Anterior cingulate cortex (tissue), 58 donors: ENCODE measurements at regions not wholly inside any gene's neighbourhood (a gene's known extent, or its start where the extent isn't known, plus 50 kb on each side); places are given as distances from the start of the nearest gene placed in this dataset.
"Not testable (repeated sequence)": the region's sequence is repeated elsewhere in the genome, so short reads cannot be mapped to it uniquely, and the experiment has no call there.

Experiments
- DNase-seq, 58 donors: peaks; one replicate each; lab custom pipeline; 2025; lab: John Stamatoyannopoulos, UW

DNA sequence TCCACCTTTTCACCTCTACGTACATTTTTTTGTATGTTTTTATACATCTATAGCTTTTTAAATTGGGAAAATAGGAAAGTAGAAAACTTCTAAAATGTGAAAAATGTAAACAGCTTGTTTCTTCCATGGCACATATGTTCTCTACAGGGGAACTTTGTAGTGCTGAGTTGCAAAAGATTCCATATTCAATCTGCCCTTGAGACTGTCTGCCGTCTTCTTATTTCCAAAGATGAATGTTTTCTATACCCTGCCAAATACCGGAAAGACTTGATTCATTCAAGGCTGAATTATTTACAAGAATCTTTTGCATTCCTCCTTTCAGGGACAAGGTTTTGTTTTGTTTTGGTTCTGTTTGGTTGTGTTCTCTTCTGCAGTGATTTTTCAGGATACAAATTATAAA lies 1334.5 kb upstream of the ADGRL4 start:
- DNase-seq = no peak

DNA sequence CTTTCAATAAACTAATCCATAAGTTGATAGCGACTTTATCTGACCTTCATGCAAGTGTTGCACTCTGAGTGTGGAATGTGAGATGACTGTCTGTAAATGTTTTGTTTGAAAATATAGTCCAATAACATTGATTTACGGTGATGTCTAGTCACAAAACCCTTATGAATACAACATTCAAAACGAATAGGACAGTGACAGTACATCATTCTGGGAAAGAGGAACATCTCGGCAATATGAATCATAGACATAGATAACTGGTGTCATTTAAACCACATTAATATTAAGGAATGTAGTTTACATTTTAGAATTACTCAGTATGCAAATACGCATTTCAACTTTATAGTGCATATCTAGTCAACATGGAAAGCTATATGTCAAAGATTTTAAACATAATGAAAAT lies 1311.6 kb upstream of the ADGRL4 start:
- no peak for DNase-seq

DNA sequence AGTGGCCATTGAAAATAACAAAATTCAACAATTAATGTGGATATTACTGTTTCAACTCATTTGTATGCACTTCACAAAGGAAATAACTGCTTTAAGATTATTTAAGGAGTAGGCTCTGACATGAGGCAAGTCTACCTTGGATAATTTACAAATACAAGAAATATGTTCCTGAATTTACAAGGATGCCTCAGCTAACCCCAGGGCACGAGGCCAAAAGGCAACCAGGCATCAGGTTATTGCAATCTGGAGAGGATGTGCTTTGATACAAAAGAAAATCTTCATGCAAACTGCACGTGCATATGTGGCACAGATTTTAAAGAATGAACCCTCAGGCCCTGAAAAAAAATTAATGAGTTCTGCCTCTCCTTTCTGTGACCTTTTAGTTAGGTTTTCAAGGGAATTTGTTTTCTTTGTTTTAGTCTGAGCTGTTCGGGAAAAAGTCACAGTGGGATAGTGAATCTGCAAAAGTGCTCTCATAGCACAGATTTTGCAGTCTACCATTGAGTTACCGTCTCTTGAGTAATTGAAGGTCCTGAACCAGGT lies 1304.2 kb upstream of the ADGRL4 start:
- no peak for DNase-seq

DNA sequence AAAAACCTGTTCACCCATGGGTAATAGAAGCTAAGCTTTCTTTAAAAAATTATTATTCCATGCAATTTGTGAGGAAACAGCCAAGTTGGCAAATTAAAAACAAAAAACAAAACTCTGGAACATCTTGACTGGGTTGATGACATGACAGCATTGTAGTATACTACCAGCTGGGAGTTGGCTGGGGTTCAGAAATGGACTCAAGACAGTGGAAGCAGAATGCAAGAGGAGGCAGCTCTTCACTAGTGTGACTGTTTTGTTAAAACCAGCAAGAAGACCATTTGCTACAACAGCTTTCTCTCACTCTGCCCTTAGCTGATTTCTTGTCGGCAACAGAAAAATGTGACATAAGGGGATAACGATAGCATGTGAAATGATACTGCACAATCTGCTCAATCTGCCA lies 1298.9 kb upstream of the ADGRL4 start:
- DNase-seq = no peak

DNA sequence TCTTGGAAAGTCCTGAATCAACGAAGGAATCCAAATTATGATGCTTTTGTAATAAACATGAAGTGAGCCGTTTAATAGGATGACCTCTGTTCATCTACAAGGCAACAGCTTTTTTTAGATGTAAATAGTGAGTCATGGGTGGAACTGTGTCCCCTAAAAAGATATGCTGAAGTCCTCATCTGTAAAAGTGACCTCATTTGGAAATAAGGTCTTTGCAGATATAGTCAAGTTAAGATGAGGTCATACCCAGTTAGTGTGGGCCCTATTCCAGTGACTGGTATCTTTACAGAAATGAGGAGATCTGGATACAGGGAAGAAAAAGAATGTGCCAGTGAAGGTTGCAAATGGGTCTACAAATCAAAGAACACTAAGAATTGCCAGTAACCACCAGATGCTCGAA lies 1287.3 kb upstream of the ADGRL4 start:
- DNase-seq = no peak

DNA sequence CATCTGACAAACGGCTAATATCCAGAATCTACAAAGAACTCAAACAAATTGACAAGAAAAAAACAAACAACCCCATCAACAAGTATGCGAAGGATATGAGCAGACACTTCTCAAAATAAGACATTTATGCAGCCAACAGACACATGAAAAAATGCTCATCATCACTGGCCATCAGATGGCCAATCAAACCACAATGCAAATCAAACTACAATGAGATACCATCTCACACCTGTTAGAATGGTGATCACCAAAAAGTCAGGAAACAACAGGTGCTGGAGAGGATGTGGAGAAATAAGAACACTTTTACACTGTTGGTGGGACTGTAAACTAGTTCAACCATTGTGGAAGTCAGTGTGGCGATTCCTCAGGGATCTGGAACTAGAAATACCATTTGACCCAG lies 1282.2 kb upstream of the ADGRL4 start:
- not testable (repeated sequence) for DNase-seq

DNA sequence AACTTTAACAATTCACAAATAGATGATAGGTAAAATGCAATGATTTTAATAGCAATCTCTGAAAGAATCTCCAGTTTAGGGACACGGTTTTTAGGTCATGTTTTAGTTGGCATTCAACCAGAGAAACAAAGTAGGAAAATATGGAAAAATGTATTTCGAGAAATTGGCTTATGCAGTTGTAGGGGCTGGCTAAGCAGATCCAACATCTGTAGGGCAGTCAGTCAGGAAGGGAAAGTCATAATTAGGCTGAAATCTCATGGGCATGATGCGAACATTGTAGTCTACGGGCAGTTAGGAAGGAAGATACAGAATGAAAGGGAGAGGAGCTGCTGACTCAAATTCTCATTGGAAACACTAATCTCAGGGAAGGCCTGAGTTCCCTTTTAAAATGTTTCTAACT lies 1276.0 kb upstream of the ADGRL4 start:
- DNase-seq = no peak

DNA sequence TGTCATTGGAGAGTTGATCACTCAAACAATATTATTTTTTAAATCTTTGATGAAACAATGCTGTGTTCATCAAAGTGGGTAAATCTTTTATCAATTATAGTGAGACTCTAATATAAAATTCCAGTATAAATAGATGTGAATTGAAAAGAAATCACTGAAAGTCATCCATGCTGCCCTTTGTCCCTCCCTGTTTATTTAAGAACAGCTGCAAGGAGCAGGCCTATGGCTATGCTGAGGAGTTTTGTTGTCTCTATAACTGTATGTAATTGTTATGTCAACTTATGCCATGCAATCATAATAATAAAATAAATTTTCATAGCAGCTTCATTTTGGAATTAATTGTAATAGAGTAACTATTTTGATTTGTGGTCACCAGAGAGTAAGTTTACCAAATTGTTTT lies 1272.4 kb upstream of the ADGRL4 start:
- no peak for DNase-seq

DNA sequence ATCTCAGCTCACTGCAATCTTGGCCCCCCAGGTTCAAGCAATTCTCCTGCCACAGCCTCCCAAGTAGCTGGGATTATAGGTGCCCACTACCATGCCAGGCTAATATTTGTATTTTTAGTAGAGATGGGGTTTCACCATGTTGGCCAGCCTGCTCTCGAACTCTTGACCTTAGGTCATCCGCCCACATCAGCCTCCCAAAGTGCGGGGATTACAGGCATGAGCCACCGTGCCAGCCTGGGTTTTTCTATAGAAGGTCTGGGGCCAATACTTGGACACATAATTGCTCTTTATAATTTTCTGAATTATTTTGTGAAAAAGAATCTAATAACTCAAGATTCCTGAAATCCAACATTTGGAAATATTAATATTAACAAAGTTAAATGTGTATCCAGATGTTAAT lies 1267.7 kb upstream of the ADGRL4 start:
- peak in 1 of 58 donors; percentile 0 for DNase-seq

DNA sequence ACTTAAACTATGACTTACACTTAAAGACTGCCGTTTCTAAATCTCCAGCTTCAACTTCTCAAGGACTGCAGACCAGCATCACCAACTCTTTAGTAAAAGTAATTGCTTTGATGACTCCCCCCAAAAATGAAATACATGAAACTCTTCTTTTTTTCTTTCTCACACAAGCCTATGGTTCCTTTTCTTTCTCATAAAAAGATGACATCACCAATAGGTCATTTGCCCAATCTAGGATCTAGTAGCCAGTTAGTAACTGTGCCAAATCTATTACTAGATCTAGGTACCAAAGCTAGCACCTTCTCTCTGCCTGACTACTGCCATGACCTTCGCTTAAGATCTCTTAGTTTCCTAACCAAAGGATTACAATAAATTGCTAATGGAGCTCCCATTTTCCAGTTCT lies 1266.0 kb upstream of the ADGRL4 start:
- no peak for DNase-seq

DNA sequence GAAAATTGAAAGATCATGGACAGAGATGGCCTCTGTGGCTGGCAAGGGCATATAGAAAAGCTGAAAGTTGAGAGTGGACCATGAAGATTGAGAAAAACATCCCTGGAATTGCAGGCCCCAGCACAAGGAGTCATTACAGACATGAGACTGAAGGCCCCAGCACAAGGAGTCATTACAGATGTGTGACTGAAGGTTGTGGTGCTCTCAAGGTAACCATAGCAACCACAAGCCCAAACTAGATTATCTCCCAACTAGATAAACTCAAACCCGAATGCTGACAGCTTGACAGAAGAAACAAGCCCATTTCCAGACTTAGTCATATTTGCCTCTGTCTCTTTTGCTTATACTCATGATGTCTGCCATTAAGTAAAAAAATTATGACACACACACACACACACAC lies 1252.1 kb upstream of the ADGRL4 start:
- DNase-seq = no peak

DNA sequence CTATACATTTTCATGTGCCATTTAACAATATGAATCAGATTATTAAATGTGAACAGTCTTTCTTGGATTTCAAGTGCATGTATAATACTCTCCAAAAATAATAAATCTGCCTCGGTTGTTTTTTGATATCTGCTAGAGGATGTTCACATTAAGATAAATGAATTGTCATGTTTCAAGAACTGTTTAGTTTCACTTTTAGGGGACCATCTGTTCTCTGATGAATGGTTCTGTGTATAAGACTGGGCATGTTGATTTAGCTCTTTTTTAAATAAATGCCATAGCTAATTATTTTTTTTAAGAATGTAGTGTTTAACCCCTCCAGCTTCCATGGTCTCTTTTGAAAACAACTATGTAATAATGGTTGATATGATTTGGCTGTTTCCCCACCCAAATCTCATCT lies 1245.1 kb upstream of the ADGRL4 start:
- no peak for DNase-seq

DNA sequence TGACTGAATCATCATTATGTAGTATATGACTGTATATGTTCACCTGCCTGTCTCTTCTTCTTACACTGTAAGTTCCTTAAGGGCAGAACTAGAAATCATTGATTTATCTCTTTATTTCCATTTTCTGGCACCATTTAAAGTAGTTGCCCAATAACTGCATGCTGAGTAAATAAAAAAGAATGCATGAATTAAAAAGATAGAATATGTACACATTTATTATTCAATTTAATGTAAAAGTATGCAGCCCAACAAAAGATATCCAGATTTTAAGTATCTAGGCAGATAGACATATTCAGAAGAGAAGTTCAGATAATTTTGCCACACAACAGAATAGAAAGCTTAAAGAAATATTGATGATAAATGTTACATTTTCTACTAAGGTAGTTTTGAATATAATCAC lies 1244.6 kb upstream of the ADGRL4 start:
- DNase-seq = no peak

DNA sequence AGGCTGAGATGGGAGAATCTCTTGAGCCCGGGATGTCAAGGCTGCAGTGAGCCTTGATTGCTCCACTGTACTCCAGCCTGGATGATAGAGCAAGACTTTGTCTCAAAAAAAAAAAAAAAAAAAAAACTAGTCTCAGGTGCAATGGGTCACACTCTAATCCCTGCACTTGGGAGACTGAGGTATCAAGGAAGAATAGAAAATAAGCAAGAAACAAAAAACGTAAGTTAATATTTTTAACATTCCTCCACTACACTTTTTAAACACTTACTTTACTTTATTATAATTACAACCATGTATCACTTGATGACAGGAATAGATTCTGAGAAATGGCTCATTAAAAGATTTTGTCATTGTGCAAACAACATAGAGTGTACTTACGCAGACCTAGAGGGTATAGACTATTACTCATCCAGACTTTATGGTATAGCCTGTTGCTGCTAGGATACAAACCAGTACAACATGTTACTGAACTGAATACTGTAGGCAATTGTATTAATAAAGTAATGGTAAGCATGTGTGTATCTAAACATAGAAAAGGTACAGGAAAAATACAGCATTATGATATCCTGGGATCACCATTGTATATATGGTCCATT lies 1244.1 kb upstream of the ADGRL4 start:
- DNase-seq = no peak

DNA sequence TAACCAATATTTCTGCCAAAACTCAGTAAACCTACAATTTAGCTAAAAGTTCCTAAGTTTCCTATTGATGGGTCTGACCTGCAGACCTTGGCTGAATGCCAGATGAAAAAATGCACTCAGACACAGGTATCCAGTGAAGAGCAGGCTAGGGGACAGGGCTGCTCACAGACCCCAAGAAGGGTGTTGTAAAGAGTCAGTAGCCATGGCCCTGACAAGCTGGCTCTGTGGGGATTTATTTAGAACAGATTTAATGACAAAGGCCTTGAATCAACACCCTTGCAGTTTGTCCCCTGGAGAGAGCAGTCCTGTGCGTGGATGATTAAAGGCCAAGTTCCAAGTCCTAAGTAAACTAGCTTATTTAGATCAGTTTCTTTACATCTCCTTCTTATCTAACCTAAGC lies 1243.2 kb upstream of the ADGRL4 start:
- DNase-seq = no peak

DNA sequence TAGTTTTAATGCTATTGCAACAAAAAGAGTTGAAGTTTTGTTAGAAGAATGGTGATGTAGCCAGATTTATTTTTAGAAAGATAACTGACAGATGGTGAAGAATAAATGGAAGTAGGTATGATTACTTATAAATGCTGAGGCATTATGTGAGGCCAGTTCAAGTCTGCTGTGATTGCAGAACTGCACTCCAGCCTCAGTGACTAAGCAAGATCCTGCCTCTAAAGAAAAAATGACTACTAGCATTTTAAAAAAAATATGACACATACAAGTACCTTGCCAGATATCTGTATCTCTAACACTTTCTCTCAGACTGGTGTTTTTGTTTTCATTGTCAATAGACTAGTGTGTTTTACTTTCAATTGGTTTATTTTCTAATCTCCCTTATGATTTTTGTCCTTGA lies 1242.4 kb upstream of the ADGRL4 start:
- DNase-seq = no peak

DNA sequence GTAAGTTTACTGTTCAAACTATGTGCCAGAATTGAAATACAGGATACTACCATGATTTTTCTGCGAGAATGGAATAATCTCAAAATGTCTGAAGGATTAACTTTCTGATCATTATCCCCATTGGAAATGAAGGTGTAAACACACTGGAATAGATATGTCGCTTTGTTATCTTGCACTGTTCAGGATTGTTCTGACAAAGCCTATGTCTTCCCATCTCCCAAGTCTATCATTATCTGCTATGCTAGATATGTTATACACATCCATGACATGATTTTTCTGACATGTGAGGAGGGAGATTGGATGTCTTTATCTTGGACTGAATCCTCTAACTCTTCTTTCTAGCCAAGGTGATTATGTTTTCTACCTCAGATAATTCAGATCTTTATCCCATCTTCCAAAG lies 1239.3 kb upstream of the ADGRL4 start:
- no peak for DNase-seq

DNA sequence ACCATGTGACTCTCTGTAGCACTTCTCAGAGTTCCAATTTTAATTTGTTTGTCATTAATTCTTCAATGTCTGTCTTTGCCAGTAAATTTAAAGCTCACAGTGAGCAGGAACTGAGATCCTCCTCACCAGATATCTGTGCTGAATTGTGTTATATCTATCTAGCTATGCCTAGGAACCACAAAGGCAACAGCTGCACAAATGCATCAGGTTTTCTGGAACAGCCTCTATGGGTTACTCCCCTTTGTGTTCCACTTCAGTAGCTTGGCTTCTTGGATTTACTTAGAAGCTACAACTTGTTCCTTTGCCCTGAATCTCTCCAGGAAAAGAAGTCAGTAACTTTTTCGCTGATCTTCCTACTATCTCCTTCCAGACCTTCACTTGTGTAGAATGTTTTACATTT lies 1237.8 kb upstream of the ADGRL4 start:
- no peak for DNase-seq

DNA sequence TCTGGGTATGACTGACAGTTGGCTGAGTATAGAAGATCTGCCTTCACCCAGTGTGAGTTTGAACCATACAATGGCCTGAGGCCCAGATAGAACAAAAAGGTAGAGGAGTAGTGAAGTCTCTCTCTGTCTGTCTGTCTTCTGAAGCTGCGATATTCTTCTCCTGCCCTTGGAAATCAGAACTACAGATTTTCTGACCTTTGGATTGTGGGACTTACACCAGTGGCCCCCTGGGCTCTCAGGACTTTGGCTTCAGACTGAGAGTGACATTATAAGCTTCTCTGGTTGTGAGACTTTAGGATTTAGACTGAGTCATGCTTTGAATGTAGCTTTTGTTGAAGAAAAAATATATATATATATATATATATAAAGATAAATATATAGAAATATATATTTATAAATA lies 1235.0 kb upstream of the ADGRL4 start:
- DNase-seq = no peak

DNA sequence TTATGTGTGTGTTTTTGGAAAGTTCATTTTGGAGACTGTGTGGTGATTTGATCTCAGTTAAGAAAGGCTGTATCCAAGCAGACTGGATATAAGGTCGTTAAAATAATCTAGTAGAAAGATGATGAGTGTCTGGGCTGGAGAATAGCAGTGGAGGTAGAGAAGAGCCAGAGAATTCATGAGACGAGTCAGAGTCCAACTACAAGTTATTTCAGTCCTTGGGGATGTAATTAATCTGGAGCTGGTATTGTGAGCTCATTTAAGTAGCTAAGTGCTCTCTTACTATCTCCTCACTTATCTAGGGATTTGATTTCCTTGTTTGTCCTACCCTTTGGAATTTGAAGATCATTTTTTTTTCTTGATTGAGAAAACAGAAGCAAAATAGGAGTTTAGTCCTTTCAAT lies 1219.0 kb upstream of the ADGRL4 start:
- DNase-seq = no peak

DNA sequence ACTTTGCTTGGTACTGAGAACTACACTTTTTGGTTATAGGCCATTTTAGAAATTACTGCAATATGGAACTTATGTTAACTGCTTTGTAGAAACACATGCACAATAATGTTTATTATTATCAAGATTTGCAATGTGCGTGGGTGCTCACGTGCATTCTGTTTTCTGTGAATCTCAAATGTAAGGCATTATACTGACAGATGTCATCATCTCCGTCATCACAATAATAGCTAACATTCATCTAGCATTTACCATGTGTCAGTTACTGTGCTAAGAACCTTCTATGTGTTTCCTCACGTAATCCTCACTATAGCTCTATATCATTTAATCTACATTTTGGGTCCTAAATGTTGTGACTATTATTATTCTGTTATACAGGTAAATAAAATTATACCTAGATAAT lies 1214.8 kb upstream of the ADGRL4 start:
- no peak for DNase-seq

DNA sequence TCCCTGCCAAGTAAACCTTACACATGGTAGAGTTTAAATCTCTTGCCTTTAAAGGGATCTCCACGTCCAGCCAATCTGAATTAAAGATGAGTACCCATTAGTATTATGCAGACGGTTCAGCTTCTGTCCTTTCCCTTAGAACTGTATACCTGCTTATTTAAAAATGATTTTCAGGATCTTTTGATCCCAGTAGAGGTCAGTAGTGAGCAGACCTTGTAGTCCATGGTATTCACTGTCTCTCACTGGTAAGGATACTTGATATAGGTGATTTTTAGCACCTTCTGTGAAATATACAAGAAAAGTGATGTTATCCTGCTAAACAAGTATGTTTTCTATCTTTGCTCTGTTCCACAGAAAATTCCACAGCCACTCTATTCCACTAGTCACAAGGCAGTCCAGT lies 1211.6 kb upstream of the ADGRL4 start:
- DNase-seq = no peak

DNA sequence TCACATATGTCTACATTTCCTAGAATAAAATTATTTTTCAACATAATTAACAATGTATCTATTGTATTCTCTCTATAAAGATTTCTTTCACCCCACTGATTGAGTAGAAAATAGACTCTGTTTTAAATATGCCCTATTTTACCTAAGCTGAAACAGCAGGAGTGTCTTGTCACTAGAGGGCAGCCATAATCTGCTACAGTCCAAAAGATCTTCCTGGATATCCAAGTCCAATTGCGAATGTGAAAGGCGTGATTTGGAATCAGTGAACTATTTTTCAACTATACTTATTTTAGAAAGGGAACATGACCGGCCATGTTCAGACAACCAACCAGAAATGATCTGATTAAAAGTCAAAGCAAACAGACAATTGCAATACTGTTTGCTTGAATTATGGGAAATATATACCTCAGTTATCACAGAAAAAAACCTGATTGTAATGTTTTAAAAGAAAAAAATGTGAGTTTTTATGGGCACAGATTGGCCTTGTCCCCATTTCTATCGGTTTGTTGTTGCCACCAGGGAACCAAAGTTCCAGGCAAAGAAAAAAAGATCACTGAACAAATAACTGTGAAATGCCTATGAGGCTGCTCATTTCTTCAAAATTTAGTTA lies 1211.0 kb upstream of the ADGRL4 start:
- DNase-seq = peak in 8 of 58 donors; percentile 1 to 39 (median 1)
